ENCODE measurements at regions not wholly inside any gene's neighbourhood (a gene's known extent, or its start where the extent isn't known, plus 50 kb on each side); places are given as distances from the start of the nearest gene placed in this dataset.

DNA sequence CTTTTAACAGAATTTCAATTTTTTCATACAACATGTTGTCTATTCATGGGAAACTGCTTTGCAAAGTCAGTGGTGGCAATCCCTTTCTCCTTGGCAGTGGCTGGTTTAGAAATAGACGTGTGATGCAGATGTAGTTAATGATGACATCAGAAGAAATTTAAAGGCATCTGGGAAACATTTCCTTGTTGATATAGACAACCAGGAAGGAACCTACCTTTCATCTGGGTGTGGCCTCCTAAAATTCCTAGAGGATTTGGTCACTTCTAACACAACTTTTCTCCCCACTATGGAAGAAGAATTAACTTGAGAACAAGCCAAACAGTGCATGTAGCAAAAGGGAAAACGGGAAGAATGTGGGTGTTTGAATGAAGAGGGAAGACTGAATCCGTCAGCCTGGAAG lies 102.8 kb downstream of the EFNB2 start:
- TF ChIP-seq, protein P1, sequence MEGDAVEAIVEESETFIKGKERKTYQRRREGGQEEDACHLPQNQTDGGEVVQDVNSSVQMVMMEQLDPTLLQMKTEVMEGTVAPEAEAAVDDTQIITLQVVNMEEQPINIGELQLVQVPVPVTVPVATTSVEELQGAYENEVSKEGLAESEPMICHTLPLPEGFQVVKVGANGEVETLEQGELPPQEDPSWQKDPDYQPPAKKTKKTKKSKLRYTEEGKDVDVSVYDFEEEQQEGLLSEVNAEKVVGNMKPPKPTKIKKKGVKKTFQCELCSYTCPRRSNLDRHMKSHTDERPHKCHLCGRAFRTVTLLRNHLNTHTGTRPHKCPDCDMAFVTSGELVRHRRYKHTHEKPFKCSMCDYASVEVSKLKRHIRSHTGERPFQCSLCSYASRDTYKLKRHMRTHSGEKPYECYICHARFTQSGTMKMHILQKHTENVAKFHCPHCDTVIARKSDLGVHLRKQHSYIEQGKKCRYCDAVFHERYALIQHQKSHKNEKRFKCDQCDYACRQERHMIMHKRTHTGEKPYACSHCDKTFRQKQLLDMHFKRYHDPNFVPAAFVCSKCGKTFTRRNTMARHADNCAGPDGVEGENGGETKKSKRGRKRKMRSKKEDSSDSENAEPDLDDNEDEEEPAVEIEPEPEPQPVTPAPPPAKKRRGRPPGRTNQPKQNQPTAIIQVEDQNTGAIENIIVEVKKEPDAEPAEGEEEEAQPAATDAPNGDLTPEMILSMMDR (IDR thresholded peaks at IDR 0.05; ENCODE audit: low read depth, low read length) = no peak
- no peak for TF ChIP-seq EZH2phosphoT487 (IDR thresholded peaks at IDR 0.05; ENCODE audit: low read depth)

All from OCI-LY3 (cell line).